Activated CD4-positive, alpha-beta T cell treated with anti-CD3 and anti-CD28 coated beads, Interleukin-2, Interleukin-4, amounts not matched to agents 100 ng/mL and 50 ng/mL, durations not matched to agents 16 hours and 8 hours (primary cell): ENCODE measurements at regions not wholly inside any gene's neighbourhood (a gene's known extent, or its start where the extent isn't known, plus 50 kb on each side); places are given as distances from the start of the nearest gene placed in this dataset.
"Not testable (repeated sequence)": the region's sequence is repeated elsewhere in the genome, so short reads cannot be mapped to it uniquely, and the experiment has no call there.

Source experiments
- DNase-seq: peaks from one replicate; pipeline ENCODE4 v3.0.0-alpha.2; 2020; ENCODE audit warnings: low spot score

GRCh38 chrX:78603908-78604307, 55.2 kb downstream of the RTL3 start:
- DNase-seq: no peak

DNA sequence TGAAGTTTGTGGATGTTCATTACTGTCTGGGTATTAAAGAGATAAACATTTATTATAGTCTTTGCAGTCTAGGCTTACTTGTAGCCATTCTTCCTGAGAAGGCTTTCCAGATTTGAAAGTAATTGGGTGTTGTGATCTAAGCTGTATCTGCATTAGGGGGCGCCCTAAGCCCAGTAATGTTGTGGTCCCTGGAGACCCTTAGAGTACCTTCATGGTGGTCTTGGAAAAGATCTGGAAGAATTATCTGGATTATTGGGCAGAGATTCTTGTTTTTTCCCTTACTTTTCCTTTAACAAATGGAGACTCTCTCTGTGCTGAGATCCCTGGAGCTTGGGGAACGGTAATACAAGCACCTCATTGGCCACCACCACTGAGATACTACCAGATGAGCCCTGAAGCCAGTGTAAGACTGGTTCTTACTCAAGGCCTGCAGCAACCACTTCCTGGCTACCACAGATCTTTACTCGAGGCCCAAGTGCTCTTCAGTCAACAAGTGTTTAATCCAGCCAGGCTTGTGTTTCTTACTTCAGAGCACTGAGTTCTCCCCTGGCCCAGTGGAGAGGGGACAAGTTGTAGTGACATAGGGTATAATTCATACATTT, 63.1 kb downstream of the RTL3 start:
- no peak for DNase-seq

DNA sequence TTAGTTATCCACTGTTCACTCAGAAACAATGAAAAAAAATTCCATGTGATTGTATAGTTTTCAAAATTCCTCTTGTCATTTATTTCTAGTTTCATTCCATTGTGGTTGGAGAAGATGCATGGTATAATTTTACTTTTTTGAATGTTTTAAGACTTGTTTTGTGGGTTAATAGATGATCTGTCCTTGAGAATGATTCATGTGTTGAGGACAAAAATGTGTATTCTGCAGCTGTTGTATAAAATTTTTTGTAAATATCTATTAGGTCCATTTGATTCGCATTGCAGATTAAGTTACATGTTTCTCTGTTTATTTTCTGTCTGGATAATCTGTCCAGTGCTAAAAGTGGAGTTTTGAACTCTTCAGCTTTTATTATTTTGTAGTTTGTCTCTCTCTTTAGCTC, 65.4 kb downstream of the RTL3 start:
- no peak for DNase-seq

DNA sequence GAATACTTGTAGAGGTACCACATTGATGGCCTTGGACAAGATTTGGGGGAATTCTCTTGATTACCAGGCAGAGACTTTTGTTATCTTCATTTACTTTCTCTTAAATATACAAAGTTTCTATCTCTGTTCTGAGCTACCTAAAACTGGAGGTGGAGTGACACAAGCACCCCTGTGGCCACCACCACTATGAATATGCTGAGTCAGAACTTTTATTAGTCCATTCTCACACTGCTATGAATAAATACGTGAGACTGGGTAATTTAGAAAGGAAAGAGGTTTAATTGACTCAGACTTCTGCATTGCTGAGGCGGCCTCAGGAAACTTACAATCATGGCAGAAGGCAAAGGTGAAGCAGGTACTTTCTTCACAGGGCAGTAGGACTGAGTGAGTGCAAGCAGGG, 67.1 kb downstream of the RTL3 start:
- no peak for DNase-seq

DNA sequence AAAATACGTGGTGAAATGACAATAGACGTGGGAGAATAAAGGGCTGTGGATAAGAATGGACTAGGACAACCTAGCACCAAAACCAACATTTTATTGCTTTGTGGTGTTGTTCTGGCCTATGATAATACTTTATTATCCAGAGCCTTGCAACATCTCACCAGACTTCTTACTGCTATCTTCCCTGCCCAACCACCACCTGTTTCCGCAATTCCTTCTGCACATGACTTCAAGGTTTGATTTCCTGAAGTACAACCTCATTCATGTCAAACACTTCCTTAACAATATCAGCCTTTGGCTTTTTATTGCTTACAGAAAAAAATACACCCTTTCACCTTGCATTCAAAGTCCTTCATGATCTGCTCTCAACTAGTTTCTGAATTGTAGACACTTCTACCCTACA, 84.8 kb downstream of the RTL3 start:
- no peak for DNase-seq

DNA sequence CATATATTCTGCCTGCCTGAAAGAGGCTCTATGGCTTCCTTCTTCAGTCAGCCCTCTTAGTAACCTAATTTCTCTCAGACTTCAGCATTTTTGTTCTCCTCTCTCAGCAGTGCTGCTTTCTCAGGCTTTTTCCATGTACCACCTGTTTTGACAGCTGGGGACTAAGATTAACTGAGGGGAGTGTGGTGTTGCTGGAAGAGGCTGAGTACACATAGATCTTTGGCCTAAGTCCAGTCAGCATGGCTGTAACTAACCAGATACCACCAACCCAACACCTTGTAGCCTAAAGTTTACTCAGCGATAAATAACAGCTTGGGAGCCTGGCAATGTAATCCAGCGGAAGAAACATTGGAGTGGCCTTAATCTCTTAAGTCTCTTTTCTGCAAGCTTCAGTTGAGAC, 85.5 kb downstream of the RTL3 start:
- no peak for DNase-seq

DNA sequence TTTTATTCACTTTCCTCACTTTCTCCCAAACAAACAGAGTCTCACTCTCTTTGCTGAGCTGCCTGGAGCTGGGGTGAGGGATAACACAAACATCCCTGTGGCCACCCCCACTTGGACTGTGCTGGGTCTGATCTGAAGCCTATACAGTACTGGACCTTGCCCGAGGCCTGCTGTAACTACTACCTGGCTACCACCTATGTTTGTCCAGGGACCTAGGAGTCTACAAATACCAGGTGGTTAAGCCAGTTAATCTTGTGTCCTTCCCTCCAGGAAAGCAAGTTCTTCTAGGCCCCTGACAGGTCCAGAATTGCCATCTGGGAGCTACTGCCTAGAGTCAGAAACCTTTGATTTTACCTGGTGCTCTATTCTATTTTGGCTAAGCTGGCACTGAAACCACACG, 87.3 kb downstream of the RTL3 start:
- no peak for DNase-seq

- peak; percentile 3 for DNase-seq
These were observed 103.6 kb downstream of the RTL3 start for GRCh38 chrX:78555401-78555980.

DNA sequence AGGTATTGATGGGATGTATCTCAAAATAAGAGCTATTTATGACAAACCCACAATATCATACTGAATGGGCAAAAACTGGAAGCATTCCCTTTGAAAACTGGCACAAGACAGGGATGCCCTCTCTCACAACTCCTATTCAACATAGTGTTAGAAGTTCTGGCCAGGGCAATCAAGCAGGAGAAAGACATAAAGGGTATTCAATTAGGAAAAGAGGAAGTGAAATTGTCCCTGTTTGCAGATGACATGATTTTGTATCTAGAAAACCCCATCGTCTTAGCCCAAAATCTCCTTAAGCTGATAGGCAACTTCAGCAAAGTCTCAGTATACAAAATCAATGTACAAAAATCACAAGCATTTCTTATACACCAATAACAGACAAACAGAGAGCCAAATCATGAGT, 106.5 kb downstream of the RTL3 start:
- DNase-seq: not testable (repeated sequence)

GRCh38 chrX:78548012-78548411, 111.1 kb downstream of the RTL3 start:
- no peak for DNase-seq

DNA sequence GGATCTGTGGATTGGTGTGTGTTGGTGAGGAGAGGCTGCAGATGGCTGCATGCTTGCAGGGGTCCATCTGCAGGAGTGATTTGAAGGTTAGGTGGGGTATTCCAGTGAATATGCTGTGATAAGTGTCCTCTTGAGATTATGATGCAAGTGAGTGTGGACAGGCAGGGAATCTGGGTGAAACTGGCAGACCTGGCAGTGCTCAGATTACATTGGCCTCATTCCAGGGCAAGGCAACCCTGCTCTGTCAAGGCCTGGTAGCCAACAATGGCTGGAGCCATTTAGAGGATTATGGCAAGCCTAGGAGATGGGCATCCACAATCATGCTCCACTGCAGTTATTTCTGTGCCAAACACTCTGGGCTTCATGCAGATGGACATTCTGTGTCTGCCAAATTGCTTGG, 113.9 kb downstream of the RTL3 start:
- no peak for DNase-seq

- DNase-seq: no peak
These were observed 115.8 kb downstream of the RTL3 start for GRCh38 chrX:78543281-78543680.

- no peak for DNase-seq
These were observed 119.0 kb downstream of the RTL3 start for GRCh38 chrX:78540171-78540570.

- DNase-seq: no peak
These were observed 124.9 kb downstream of the RTL3 start for GRCh38 chrX:78534221-78534620.

GRCh38 chrX:78532363-78532762, 126.8 kb downstream of the RTL3 start:
- no peak for DNase-seq

GRCh38 chrX:78527818-78528217, 131.3 kb downstream of the RTL3 start:
- DNase-seq: no peak

DNA sequence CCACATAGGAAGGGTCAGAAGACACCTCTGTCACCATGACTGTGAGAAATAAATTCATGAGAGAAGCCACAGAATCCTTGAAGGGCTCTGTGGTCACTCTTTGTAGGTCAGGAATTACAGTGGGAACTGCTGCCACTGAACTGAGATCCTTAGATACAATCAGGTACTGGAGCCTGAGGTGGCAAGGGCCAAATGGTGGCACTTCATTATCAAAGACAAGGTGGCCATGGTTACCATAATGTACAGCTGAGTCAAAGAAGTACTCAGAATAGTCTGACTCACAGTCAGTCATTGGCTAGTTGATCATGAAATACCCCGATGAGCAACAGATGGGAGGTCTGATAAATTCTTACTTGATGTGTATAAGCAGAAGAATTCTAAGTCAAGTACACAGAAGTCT, 131.9 kb downstream of the RTL3 start:
- DNase-seq: peak; percentile 58

- DNase-seq: no peak
These were observed 136.5 kb downstream of the RTL3 start for GRCh38 chrX:78522601-78523000.

- DNase-seq: peak; percentile 93
These were observed 142.0 kb downstream of the RTL3 start for GRCh38 chrX:78517124-78517523.

- DNase-seq: peak; percentile 64
These were observed 144.3 kb downstream of the RTL3 start for GRCh38 chrX:78514852-78515251.

DNA sequence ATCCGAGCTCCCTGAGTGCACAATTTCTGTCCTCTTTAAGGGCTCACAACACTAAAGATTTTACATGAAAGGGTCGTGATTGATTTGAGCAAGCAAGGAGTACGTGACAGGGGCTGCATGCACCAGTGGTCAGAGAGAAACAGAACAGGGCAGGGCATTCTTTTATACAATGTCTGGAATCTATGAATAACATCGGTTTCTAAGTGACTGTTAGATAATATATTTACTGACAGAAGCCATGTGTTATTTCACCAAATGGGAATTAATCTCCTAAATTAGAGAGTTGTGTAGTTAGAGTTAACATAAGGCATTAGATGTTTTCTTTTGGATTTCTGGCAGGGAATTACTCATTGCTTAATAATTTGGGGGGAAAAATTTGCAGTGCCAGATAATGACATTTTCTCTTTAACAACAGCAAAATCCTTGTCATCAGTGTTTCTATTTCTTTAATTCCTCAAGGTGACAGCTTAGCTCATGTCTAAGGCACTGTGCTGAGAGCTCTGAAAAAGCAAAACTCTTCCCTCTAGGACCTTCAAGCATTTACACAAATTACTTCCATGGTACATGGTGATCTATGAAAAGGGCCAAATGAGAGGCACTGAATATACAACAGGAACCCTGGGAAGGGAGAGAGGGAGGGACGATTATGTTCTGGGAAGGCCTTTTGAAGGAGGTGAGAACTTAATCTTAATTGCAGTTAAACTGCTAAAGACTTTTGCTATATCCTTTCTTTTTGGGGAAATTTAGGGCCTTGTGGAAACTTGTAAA, 145.0 kb downstream of the RTL3 start:
- DNase-seq: no peak

DNA sequence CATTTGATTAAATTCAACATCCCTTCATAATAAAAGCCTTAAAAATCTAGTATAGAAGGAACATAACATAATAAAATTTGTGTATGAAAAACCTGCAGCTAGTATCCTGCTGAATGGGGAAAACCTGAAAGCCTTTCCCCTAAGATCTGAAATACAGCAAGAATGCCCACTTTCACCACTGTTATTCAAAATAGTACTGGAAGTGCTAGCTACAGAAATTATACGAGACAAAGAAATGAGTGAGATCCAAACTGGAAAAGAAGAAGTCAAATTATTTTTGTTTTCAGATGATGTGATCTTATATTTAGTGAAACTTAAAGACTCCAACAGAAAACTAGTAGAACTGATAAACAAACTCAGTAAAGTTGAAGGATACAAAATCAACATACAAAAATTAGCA, 152.9 kb downstream of the RTL3 start:
- DNase-seq: no peak

DNA sequence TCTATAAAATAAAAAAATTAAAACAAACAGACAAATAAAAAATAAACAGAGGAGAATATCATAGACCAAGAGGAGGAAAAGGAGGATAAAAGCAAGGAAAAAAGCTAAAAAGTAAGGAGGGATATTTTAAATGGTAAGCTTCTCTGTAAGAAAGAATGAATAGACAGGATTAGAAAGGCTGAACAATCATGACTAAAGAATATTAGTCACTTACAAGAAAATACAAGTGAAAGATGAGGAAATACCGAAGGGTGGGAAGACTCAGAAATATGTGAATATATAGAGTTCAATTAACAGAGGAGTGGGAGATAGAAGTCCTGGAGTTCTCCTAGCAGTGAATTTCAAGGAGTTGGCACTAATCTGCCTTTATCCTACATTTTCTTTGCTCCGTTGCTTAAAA, 162.6 kb downstream of the RTL3 start:
- DNase-seq: no peak

DNA sequence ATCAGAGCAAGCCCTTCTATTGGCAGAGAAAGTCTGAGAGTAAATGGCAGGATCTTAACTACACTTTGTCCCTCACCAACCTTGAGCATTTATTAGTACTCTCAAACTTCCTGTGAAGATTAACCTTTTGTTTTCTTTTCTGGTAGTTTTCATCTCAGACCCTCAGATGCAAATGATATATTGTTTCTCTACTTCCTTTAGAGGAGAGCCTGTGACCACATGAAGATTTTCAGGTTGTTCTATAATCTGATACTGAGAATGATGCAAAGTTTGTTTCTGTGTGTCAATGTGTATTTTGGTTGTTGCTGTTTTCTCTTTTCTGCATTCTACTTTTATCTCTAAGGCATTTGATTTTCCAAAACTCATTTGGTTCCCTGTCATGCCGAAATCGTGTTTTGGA, 165.8 kb upstream of the CYSLTR1 start:
- DNase-seq: no peak
